ENCODE measurements at regions not wholly inside any gene's neighbourhood (a gene's known extent, or its start where the extent isn't known, plus 50 kb on each side); places are given as distances from the start of the nearest gene placed in this dataset.
"Not testable (repeated sequence)": the region's sequence is repeated elsewhere in the genome, so short reads cannot be mapped to it uniquely, and the experiment has no call there.

GRCh38 chr6:156438350-156438923 is 338.7 kb upstream of the ARID1B start:
- ATAC-seq (no peak), DNase-seq (no peak)
- intact Hi-C loops (cut with DNase I, micrococcal nuclease), result no loop called here

GRCh38 chr6:156437121-156437879 is 339.9 kb upstream of the ARID1B start:
- intact Hi-C loops (cut with DNase I, micrococcal nuclease), result no loop called here
- ATAC-seq (peak; percentile 70), DNase-seq (peak; percentile 44 to 45)

GRCh38 chr6:156434795-156435190 is 342.4 kb upstream of the ARID1B start:
- DNase-seq, result no peak
- intact Hi-C loops (cut with DNase I, micrococcal nuclease), result no loop called here
- peak; percentile 78 for ATAC-seq

- peak; percentile 74 for ATAC-seq
- intact Hi-C loops (cut with DNase I, micrococcal nuclease), result no loop called here
- DNase-seq, result no peak
Observed at GRCh38 chr6:156434049-156434794, 343.0 kb upstream of the ARID1B start.

- no peak for DNase-seq
- no peak for ATAC-seq
- intact Hi-C loops (cut with DNase I, micrococcal nuclease), result no loop called here
Observed at GRCh38 chr6:156432543-156432942, 344.6 kb upstream of the ARID1B start.

- DNase-seq (no peak), ATAC-seq (no peak)
- intact Hi-C loops (cut with DNase I, micrococcal nuclease), result no loop called here
Observed at GRCh38 chr6:156430386-156430785, 346.8 kb upstream of the ARID1B start.

- ATAC-seq, result peak; percentile 76
- intact Hi-C loops (cut with DNase I, micrococcal nuclease), result no loop called here
Observed at GRCh38 chr6:156427345-156427744, 349.8 kb upstream of the ARID1B start.

GRCh38 chr6:156425359-156426020 is 351.7 kb upstream of the ARID1B start:
- no peak for ATAC-seq

More at GRCh38 chr6:156427345-156427744, 349.8 kb upstream of the ARID1B start:
- DNase-seq, result peak in 1 of 2 donors; percentile 45

DNA sequence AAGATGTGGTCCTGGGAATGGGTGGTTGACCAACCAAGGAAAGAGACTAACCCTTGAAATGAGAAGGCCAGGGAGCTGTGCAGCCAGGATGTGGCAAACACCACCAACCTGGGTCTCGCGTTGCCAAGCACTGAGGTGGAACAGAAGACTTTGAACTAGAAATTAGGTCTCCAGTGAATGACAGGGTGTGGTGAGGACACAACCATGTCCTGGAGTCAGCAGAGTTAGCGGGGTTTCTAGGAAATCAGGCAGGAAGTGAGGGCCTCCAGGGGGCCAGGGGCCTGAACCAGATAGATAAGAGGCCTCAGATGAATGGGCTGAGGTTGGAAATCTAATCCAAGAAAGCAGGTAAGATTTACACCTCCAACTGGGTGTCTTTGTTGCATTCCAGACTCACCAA is 353.3 kb upstream of the ARID1B start:
- intact Hi-C loops (cut with DNase I, micrococcal nuclease), result no loop called here
- DNase-seq (no peak), ATAC-seq (peak; percentile 53)

More at GRCh38 chr6:156425359-156426020, 351.7 kb upstream of the ARID1B start:
- DNase-seq, result no peak
- intact Hi-C loops (cut with DNase I, micrococcal nuclease), result no loop called here

GRCh38 chr6:156423075-156423474 is 354.1 kb upstream of the ARID1B start:
- ATAC-seq (peak; percentile 42), DNase-seq (no peak)
- intact Hi-C loops (cut with DNase I, micrococcal nuclease), result no loop called here

DNA sequence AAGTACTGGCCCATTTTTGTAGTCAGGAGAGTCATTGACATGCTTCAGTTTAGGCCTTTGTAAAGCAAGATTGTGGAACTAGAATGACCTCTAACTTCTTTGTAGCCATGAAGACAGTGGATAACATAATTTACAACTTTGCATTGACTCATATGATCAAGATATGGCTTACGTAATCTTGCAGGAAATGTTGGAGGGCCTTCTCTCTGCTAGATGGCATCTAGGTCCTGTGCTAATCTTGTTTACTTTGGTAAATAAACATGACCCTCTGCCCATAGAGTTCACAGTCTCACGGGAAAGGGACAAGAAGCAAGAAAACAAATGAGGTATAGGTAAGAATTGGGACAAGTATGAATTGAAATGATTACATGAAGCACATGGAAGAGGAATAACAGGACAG is 355.2 kb upstream of the ARID1B start:
- peak; percentile 76 for ATAC-seq
- no peak for DNase-seq
- intact Hi-C loops (cut with DNase I, micrococcal nuclease), result no loop called here

GRCh38 chr6:156421301-156421700 is 355.9 kb upstream of the ARID1B start:
- DNase-seq; ATAC-seq; intact Hi-C loops (cut with DNase I, micrococcal nuclease): not testable (repeated sequence)

- intact Hi-C loops (cut with DNase I, micrococcal nuclease), result no loop called here
- ATAC-seq, result no peak
- DNase-seq, result no peak
Observed at GRCh38 chr6:156420172-156420993, 356.8 kb upstream of the ARID1B start.

GRCh38 chr6:156419594-156419993 is 357.6 kb upstream of the ARID1B start:
- DNase-seq (no peak), ATAC-seq (no peak)
- intact Hi-C loops (cut with DNase I, micrococcal nuclease), result no loop called here

DNA sequence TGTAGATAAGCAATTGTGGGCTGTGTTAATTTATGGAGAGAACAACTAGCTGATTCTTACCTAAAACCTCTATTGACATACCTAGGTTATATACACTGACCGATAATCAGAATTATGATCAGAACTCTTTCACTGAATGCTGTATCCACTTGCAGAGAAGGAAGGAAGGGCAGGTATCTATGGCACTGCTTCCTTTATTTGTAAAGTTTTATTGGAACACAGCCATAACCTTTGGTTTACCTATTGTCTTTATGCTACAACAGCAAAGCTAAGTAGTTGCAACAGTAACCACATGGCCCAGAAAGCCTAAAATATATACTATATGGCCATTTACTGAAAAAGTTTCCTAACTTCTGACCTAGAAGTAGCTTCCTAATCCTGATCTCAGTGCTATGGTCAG is 358.9 kb upstream of the ARID1B start:
- peak; percentile 77 for ATAC-seq

DNA sequence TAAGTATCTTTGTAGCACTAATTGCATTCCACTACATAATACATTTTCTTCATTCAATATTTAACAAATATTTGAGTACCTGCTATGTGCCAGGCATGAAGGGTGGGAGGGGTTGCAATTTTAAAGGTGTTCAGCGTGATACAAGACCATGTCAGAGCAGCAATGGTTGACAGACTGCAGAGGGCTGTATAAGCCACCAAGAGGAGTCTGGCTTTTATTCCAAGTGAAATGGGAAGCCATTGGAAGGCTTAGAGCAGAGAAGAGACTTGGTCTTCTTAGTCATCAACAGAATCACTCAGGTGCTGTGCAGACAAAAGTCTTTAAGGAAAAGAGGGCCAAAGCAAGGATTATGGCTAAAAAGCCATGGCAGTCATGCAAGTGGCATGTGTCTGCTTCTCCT is 360.8 kb upstream of the ARID1B start:
- intact Hi-C loops (cut with DNase I, micrococcal nuclease), result no loop called here
- no peak for DNase-seq
- ATAC-seq, result no peak

More for the DNA sequence above, 358.9 kb upstream of the ARID1B start:
- intact Hi-C loops (cut with DNase I, micrococcal nuclease), result no loop called here
- DNase-seq, result no peak

- intact Hi-C loops (cut with DNase I, micrococcal nuclease), result no loop called here
- ATAC-seq (no peak), DNase-seq (no peak)
Observed at GRCh38 chr6:156413154-156413553, 364.0 kb upstream of the ARID1B start.

DNA sequence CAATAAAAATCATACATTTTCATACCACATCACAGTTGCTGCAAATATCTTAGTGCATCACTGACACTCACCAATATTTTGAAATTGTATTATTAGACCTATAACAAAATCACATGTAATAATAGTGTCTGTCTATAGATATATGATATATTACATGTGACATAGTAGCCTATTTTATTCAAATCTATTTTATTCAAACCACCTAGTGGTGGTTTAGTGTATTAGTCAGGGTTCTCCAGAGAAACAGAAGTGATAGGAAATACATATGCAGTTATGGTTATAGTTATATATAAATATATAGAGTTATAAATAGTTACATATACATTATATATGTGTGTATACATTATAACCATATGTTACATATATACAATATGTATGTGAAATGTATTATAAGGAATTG is 366.5 kb upstream of the ARID1B start:
- intact Hi-C loops (cut with DNase I, micrococcal nuclease), result no loop called here
- no peak for ATAC-seq

DNA sequence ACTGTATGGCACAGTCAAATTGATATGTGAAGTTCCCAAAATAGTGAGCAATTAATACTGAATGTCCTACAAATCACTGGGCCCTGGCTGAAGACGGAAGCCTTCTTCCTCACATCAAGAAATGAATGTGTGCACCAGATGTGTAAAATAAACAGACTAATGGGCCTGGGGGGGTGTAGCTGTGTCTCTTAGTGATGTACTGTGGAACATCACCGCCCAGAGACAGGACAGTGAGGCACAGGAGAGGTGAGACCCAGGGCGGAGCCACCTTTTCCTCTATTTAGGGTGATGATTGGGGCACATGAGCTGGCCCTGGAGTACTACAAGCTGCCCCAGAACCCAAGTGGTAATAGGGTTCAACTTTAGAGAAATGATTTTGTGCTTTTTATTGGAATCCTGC is 368.5 kb upstream of the ARID1B start:
- no peak for DNase-seq
- intact Hi-C loops (cut with DNase I, micrococcal nuclease), result no loop called here

More for the DNA sequence above, 366.5 kb upstream of the ARID1B start:
- no peak for DNase-seq

More for the DNA sequence above, 368.5 kb upstream of the ARID1B start:
- no peak for ATAC-seq
